HepG2 (cell line): ENCODE measurements at regions not wholly inside any gene's neighbourhood (a gene's known extent, or its start where the extent isn't known, plus 50 kb on each side); places are given as distances from the start of the nearest gene placed in this dataset.

Experiments used
- ATAC-seq: fragments of 200-7000 bp; cut with Tn5 transposase; 3 replicates; pipeline ENCODE4 v1.9.1; 2020; ENCODE audit warnings: mild to moderate bottlenecking, moderate library complexity
- BruUV-seq: library from RNA; stranded (reverse); fragments of 400-500 nt; replicated peaks from 2 replicates; lab custom pipeline; 2021; lab: Mats Ljungman, UMichigan
- CTCF ChIA-PET: fragments of 300-600 bp; formaldehyde crosslinking; extraction: SDS; loops from one replicate; lab custom pipeline; 2021; ENCODE audit warnings: low total read pairs, inconsistent platforms, low intra/inter-chr PET ratio; lab: Yijun Ruan, JAX
- POLR2A ChIA-PET: fragments of 350-600 bp; sonication (Branson Sonifier 250); formaldehyde crosslinking; loops from one replicate; lab custom pipeline; 2020; ENCODE audit warnings: antibody characterized with exemption, inconsistent platforms; lab: Yijun Ruan, JAX
- DNase-seq: peaks from one replicate; pipeline ENCODE4 v3.0.0-alpha.2; 2015; ENCODE audit warnings: low spot score
- FAIRE-seq: peaks from 3 replicates; lab custom pipeline; 2011; peaks lifted over from hg19 to GRCh38; lab: Jason Lieb, UNC
- H2AFZ ChIP-seq: one replicate; pipeline ENCODE4 v1.6.1; 2011; ENCODE audit warnings: low read length, inconsistent platforms
- H3K27ac ChIP-seq: fragments of 300-600 bp; 3 replicates; pipeline ENCODE4 v1.8.0; 2011; ENCODE audit warnings: mixed run types, mild to moderate bottlenecking, mixed read lengths, low read length, inconsistent platforms; ENCODE audit not compliant: insufficient read depth; ENCODE audit errors: extremely low read length
- H3K27me3 ChIP-seq, 2 experiments: fragments of 200-600 bp in 1 of 2; 2 replicates in 1 of 2; 3 replicates in 1 of 2; pipeline versions ENCODE4 v1.6.0 to v1.8.0; 2011; ENCODE audit warnings: low read length in 2 of 2, mild to moderate bottlenecking in 2 of 2, moderate library complexity in 2 of 2, inconsistent platforms in 1 of 2; ENCODE audit not compliant: insufficient read depth in 2 of 2, control insufficient read depth in 1 of 2
- H3K36me3 ChIP-seq, 2 experiments: fragments of 200-600 bp in 1 of 2; replicated peaks in 1 of 2; 2 replicates in 1 of 2; 3 replicates in 1 of 2; pipeline versions ENCODE4 v1.5.1 to v1.8.0; 2011; ENCODE audit warnings: low read length in 2 of 2, inconsistent platforms in 1 of 2; ENCODE audit not compliant: insufficient read depth in 2 of 2, control insufficient read depth in 1 of 2
- H3K4me1 ChIP-seq: 2 replicates; pipeline ENCODE4 v1.5.1; 2012; ENCODE audit warnings: low read length, inconsistent platforms; ENCODE audit not compliant: insufficient read depth
- H3K4me2 ChIP-seq: 2 replicates; pipeline ENCODE4 v1.6.0; 2011; ENCODE audit warnings: low read depth, low read length, inconsistent platforms
- H3K4me3 ChIP-seq, 3 experiments: fragments of 200-600 bp in 1 of 3; sonication (generic), shearing (Covaris generic) in 1 of 3; replicated peaks in 1 of 3; 2 replicates each; pipeline ENCODE4 v1.5.1; 2011 to 2016; ENCODE audit warnings: low read length in 3 of 3, inconsistent platforms in 2 of 3, low read depth in 2 of 3, mild to moderate bottlenecking in 2 of 3, control low read depth in 1 of 3, mixed read lengths in 1 of 3; ENCODE audit not compliant: insufficient read depth in 1 of 3
- H3K79me2 ChIP-seq: one replicate; pipeline ENCODE4 v1.6.1; 2011; ENCODE audit warnings: low read length, inconsistent platforms; ENCODE audit not compliant: insufficient read depth
- H3K9ac ChIP-seq: 2 replicates; pipeline ENCODE4 v1.6.0; 2011; ENCODE audit warnings: mild to moderate bottlenecking, low read depth, low read length, inconsistent platforms; ENCODE audit not compliant: insufficient read depth
- H3K9me3 ChIP-seq: 2 replicates; pipeline ENCODE4 v1.5.1; 2012; ENCODE audit warnings: mild to moderate bottlenecking, low read length
- H4K20me1 ChIP-seq: 2 replicates; pipeline ENCODE4 v1.6.0; 2011; ENCODE audit warnings: inconsistent platforms, mild to moderate bottlenecking, low read length, moderate library complexity; ENCODE audit not compliant: insufficient read depth
- ATF7-NPFF ChIP-seq: sonication (generic); formaldehyde crosslinking; IDR thresholded peaks from 2 replicates; pipeline ENCODE4 v1.8.1; 2023; ENCODE audit warnings: mild to moderate bottlenecking, low read depth, missing genetic modification reagents, moderate library complexity
- CHD4 ChIP-seq: fragments of 200-600 bp; sonication (generic); IDR thresholded peaks from 2 replicates; pipeline ENCODE4 v1.7.0; 2017; ENCODE audit warnings: mild to moderate bottlenecking, low read length, borderline replicate concordance
- FOSL1 ChIP-seq: sonication (generic); formaldehyde crosslinking; IDR thresholded peaks from 2 replicates; pipeline ENCODE4 v1.9.0; 2021; ENCODE audit warnings: missing genetic modification reagents, borderline replicate concordance
- HOXA5 ChIP-seq: sonication (generic); formaldehyde crosslinking; IDR thresholded peaks from 2 replicates; pipeline ENCODE4 v1.4.0; 2020; ENCODE audit warnings: missing genetic modification reagents
- IRF2 ChIP-seq: IDR thresholded peaks from 2 replicates; pipeline ENCODE4 v1.6.1; 2018; ENCODE audit warnings: missing genetic modification reagents, missing compliant biosample characterization
- KLF15 ChIP-seq: sonication (generic); formaldehyde crosslinking; IDR thresholded peaks from 2 replicates; pipeline ENCODE4 v1.8.1; 2023; ENCODE audit warnings: borderline replicate concordance, mild to moderate bottlenecking, inconsistent platforms, missing genetic modification reagents, mixed read lengths
- ZBTB42 ChIP-seq: sonication (generic); formaldehyde crosslinking; IDR thresholded peaks from 2 replicates; pipeline ENCODE4 v1.5.0; 2020; ENCODE audit warnings: mild to moderate bottlenecking, missing genetic modification reagents
- ZBTB43 ChIP-seq: sonication (generic); formaldehyde crosslinking; conservative IDR thresholded peaks from 2 replicates; pipeline ENCODE4 v1.4.0; 2020; ENCODE audit warnings: missing genetic modification reagents
- ZFP82 ChIP-seq: sonication (generic); formaldehyde crosslinking; IDR thresholded peaks from 2 replicates; pipeline ENCODE4 v1.5.1; 2020; ENCODE audit warnings: mild to moderate bottlenecking, missing genetic modification reagents, borderline replicate concordance
- ZNF18 ChIP-seq: sonication (generic); formaldehyde crosslinking; IDR thresholded peaks from 2 replicates; pipeline ENCODE4 v1.8.0; 2022; ENCODE audit warnings: mild to moderate bottlenecking, missing genetic modification reagents; ENCODE audit not compliant: insufficient replicate concordance
- ZNF317 ChIP-seq: sonication (generic); formaldehyde crosslinking; IDR thresholded peaks from 2 replicates; pipeline ENCODE4 v1.5.0; 2020; ENCODE audit warnings: mild to moderate bottlenecking, missing genetic modification reagents
- ZNF619 ChIP-seq: sonication (generic); formaldehyde crosslinking; IDR thresholded peaks from 2 replicates; pipeline ENCODE4 v1.4.0; 2020; ENCODE audit warnings: mild to moderate bottlenecking, missing genetic modification reagents
- ZNF891 ChIP-seq: sonication (generic); formaldehyde crosslinking; IDR thresholded peaks from 2 replicates; pipeline ENCODE4 v1.5.0; 2020; ENCODE audit warnings: mild to moderate bottlenecking, missing genetic modification reagents
- WGBS: methylation state at CpG from one replicate; pipeline ENCODE4 v1.1.6; 2017; ENCODE audit warnings: low lambda C conversion rate; 5-methylcytosine and 5-hydroxymethylcytosine counted together
- in situ Hi-C: cut with HindIII; loops from 2 replicates; pipeline ENCODE4 v1.10.0; 2017; ENCODE audit warnings: low pct_unique_long_range_greater_than_20kb; ENCODE audit not compliant: extremely low pct_ligation_motif_present
- intact Hi-C: fragments of 100-400 bp; cut with micrococcal nuclease; formaldehyde crosslinking; loops from one replicate; pipeline ENCODE4 v1.10.0; 2022; ENCODE audit not compliant: unreplicated experiment
- TF ChIP-seq, protein P1 (sequence below), 2 experiments: sonication (generic) in 1 of 2; formaldehyde crosslinking in 1 of 2; IDR thresholded peaks; 2 replicates each; pipeline versions ENCODE4 v1.6.1 to v1.9.0; 2014 to 2022; ENCODE audit warnings: antibody characterized with exemption in 1 of 2, borderline replicate concordance in 1 of 2, inconsistent platforms in 1 of 2, low read depth in 1 of 2, missing genetic modification reagents in 1 of 2

DNA sequence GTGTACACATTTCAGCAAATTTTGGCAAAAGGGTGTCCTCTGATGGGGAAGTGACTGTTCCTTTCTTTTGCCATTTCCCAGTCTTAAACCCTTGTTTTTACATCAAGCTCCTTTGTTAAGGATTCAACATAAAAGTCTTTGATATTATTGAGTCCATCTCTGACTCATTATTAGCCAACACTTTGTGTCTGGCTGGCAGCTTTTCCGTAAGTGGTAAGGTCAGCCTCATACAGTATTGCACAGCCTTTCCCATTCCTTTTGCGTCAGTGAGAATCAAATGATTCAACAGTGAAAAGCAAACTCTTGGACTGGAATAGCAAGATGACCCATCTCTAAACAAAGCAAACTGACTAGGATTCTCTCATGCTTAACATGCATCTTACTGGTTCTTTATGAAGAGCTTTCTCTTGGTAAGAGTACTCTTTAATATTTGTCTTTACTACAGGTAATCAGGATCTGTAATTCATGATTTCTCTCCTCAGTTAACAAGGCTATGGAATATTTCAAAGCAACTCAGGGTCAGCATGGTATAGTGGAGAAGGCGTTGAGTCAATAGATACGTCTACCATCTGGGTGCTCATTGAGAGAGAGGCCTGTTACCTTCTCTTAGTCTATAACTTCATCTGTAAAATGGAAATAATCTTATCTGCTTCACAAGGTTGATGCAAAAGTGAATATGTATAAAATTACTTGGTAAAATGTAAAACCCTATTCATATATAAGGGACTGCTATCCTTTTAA is 183.6 kb downstream of the PRL start:
- H3K4me3 ChIP-seq = no peak overlapping the region
- no peak overlapping the region for H2AFZ ChIP-seq
- H3K27ac ChIP-seq = no peak overlapping the region
- no peaks in the 10 kb centered on the region for H3K36me3 ChIP-seq
- no TSS peak for BruUV-seq
- H3K9me3 ChIP-seq = no peaks in the 10 kb centered on the region
- ChIA-PET POLR2A (no interaction called here), CTCF (no interaction called here)
- 8% methylated on average over 4 of the region's 4 CpGs for WGBS
- no peak for DNase-seq
- H4K20me1 ChIP-seq = no peaks in the 10 kb centered on the region
- H3K4me2 ChIP-seq = no peak overlapping the region
- no peak overlapping the region for H3K9ac ChIP-seq
- no peak for ATAC-seq
- H3K27me3 ChIP-seq = no peaks in the 10 kb centered on the region
- intact Hi-C loops (no loop called here), in situ Hi-C loops (no loop called here)
- H3K4me1 ChIP-seq = no peaks in the 10 kb centered on the region
- no peak for FAIRE-seq
- no peaks in the 10 kb centered on the region for H3K79me2 ChIP-seq
- no peak for TF ChIP-seq HOXA5 (CRISPR knock-in tag)
- no peak for TF ChIP-seq CHD4
- TF ChIP-seq ZFP82 = no peak
- TF ChIP-seq ZNF317 = no peak
- TF ChIP-seq ZNF18 (CRISPR knock-in tag) = no peak
- no peak for TF ChIP-seq ATF7-NPFF (CRISPR knock-in tag)
- no peak for TF ChIP-seq FOSL1 (CRISPR knock-in tag)
- TF ChIP-seq ZNF619 = no peak
- TF ChIP-seq ZBTB43 = no peak
- TF ChIP-seq ZNF891 = no peak
- TF ChIP-seq IRF2 = no peak
- TF ChIP-seq KLF15 (CRISPR knock-in tag) = no peak
- no peak for TF ChIP-seq ZBTB42 (CRISPR knock-in tag)
- TF ChIP-seq, protein P1, sequence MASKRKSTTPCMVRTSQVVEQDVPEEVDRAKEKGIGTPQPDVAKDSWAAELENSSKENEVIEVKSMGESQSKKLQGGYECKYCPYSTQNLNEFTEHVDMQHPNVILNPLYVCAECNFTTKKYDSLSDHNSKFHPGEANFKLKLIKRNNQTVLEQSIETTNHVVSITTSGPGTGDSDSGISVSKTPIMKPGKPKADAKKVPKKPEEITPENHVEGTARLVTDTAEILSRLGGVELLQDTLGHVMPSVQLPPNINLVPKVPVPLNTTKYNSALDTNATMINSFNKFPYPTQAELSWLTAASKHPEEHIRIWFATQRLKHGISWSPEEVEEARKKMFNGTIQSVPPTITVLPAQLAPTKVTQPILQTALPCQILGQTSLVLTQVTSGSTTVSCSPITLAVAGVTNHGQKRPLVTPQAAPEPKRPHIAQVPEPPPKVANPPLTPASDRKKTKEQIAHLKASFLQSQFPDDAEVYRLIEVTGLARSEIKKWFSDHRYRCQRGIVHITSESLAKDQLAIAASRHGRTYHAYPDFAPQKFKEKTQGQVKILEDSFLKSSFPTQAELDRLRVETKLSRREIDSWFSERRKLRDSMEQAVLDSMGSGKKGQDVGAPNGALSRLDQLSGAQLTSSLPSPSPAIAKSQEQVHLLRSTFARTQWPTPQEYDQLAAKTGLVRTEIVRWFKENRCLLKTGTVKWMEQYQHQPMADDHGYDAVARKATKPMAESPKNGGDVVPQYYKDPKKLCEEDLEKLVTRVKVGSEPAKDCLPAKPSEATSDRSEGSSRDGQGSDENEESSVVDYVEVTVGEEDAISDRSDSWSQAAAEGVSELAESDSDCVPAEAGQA (IDR thresholded peaks at IDR 0.05; ENCODE audit: low read depth) = no peak
- TF ChIP-seq, protein P1 (CRISPR knock-in tag; IDR thresholded peaks at IDR 0.05; ENCODE audit: borderline replicate concordance) = no peak
